Karpas-422 (cell line): ENCODE measurements at regions not wholly inside any gene's neighbourhood (a gene's known extent, or its start where the extent isn't known, plus 50 kb on each side); places are given as distances from the start of the nearest gene placed in this dataset.

Experiments used
- DNase-seq: peaks from one replicate; pipeline ENCODE4 v3.0.0-alpha.2; 2015
- H2AFZ ChIP-seq: fragments of 200-600 bp; sonication (generic); 2 replicates; pipeline ENCODE4 v1.6.1; 2014; ENCODE audit warnings: antibody characterized with exemption, low read length, mixed read lengths
- H3K27ac ChIP-seq: fragments of 200-600 bp; sonication (generic); 2 replicates; pipeline ENCODE4 v1.5.1; 2014; ENCODE audit warnings: mild to moderate bottlenecking, low read length, moderate library complexity
- H3K27me3 ChIP-seq: fragments of 200-600 bp; sonication (generic); 2 replicates; pipeline ENCODE4 v1.6.1; 2014; ENCODE audit warnings: low read length, mixed read lengths
- H3K36me3 ChIP-seq: fragments of 200-600 bp; sonication (generic); 2 replicates; pipeline ENCODE4 v1.6.1; 2014; ENCODE audit warnings: low read length, mixed read lengths; ENCODE audit not compliant: insufficient read depth
- H3K4me1 ChIP-seq: fragments of 200-600 bp; sonication (generic); 2 replicates; pipeline ENCODE4 v1.6.1; 2014; ENCODE audit warnings: mild to moderate bottlenecking, low read length, mixed read lengths
- H3K4me2 ChIP-seq: fragments of 200-600 bp; sonication (generic); 2 replicates; pipeline ENCODE4 v1.6.1; 2014; ENCODE audit warnings: low read length, low read depth, mild to moderate bottlenecking; ENCODE audit not compliant: poor library complexity, severe bottlenecking
- H3K4me3 ChIP-seq: fragments of 200-600 bp; sonication (generic); 2 replicates; pipeline ENCODE4 v1.5.1; 2014; ENCODE audit warnings: mild to moderate bottlenecking, antibody characterized with exemption, low read length, mixed read lengths
- H3K79me2 ChIP-seq: fragments of 200-600 bp; sonication (generic); 2 replicates; pipeline ENCODE4 v1.6.1; 2014; ENCODE audit warnings: mild to moderate bottlenecking, low read length, mixed read lengths
- H3K9ac ChIP-seq: fragments of 200-600 bp; sonication (generic); 2 replicates; pipeline ENCODE4 v1.6.0; 2014; ENCODE audit warnings: low read length
- H3K9me2 ChIP-seq: fragments of 200-600 bp; sonication (generic), shearing (Covaris generic); replicated peaks from 2 replicates; pipeline ENCODE4 v1.6.0; 2014; ENCODE audit warnings: mild to moderate bottlenecking, low read length, moderate library complexity; ENCODE audit not compliant: insufficient read depth
- H3K9me3 ChIP-seq: fragments of 300-700, 200-600 bp; sonication (generic); 2 replicates; pipeline ENCODE4 v1.6.1; 2014; ENCODE audit warnings: low read length, mixed read lengths
- H4K20me1 ChIP-seq: fragments of 200-600 bp; sonication (generic); 2 replicates; pipeline ENCODE4 v1.6.1; 2014; ENCODE audit warnings: mild to moderate bottlenecking, antibody characterized with exemption, low read length, low read depth; ENCODE audit not compliant: insufficient read depth

DNA sequence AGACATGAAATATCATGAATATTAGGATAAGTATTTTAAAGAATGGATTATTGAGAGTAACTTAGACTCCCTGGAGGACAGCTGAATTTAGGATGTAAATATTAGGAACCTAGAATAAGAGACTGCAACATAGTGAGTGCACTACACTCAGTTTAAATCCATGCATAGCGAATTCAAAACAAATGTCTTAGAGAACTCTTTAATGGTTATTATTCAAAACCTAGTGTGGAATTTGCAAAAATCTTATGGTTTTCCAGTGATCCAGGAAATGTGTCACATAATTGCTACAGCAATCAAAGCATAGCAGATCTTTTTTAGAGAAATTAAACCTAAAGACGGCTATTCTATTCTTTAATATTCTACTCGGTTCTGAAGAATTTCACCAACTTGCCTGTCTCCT lies 239.0 kb downstream of the TMX3 start:
- no peaks in the 10 kb centered on the region for H3K36me3 ChIP-seq
- no peaks in the 10 kb centered on the region for H4K20me1 ChIP-seq

DNA sequence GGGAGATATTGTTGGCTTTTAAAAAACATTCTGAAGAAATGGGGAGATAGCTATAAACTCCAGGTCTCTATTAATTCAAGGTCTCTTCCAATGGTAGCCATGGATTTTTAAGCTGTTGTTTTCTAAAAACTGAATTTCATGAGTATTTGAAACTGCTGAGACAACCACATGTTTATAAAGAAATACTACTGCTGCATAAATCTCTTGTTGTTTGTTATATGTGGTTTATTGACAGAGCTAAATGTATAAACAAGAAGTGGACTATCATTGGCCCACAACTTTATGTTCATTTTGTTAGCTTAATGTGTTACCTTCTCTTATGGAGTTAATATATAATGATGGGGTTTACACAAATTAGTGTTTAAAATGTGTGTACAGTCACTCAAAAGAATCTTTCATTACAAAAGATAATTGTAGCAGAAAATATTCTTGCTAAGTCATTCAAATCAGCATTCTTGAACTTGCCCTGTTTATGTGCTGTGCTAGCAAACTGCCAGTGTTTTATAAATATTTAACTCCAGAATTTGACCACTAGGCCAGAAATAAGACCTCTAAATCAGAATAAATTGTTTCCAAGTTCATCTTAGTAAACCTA lies 242.1 kb downstream of the TMX3 start:
- Histone ChIP-seq H3K79me2 (no peaks in the 10 kb centered on the region), H3K27me3 (no peaks in the 10 kb centered on the region), H3K27ac (no peak overlapping the region), H3K4me1 (no peaks in the 10 kb centered on the region), H3K4me3 (no peak overlapping the region), H2AFZ (no peak overlapping the region), H3K4me2 (no peak overlapping the region), H3K36me3 (no peaks in the 10 kb centered on the region), H3K9me2 (no peaks in the 10 kb centered on the region), H4K20me1 (no peaks in the 10 kb centered on the region), H3K9me3 (peaks cover 2% of the 10 kb centered on the region), H3K9ac (no peak overlapping the region)
- DNase-seq: no peak

More for the DNA sequence above, 239.0 kb downstream of the TMX3 start:
- DNase-seq: no peak
- Histone ChIP-seq H3K9me3 (peaks cover 19% of the 10 kb centered on the region), H3K4me2 (no peak overlapping the region), H3K9me2 (no peaks in the 10 kb centered on the region), H3K79me2 (no peaks in the 10 kb centered on the region), H3K27ac (no peak overlapping the region), H2AFZ (no peak overlapping the region), H3K27me3 (no peaks in the 10 kb centered on the region), H3K4me1 (no peaks in the 10 kb centered on the region), H3K9ac (no peak overlapping the region), H3K4me3 (no peak overlapping the region)

DNA sequence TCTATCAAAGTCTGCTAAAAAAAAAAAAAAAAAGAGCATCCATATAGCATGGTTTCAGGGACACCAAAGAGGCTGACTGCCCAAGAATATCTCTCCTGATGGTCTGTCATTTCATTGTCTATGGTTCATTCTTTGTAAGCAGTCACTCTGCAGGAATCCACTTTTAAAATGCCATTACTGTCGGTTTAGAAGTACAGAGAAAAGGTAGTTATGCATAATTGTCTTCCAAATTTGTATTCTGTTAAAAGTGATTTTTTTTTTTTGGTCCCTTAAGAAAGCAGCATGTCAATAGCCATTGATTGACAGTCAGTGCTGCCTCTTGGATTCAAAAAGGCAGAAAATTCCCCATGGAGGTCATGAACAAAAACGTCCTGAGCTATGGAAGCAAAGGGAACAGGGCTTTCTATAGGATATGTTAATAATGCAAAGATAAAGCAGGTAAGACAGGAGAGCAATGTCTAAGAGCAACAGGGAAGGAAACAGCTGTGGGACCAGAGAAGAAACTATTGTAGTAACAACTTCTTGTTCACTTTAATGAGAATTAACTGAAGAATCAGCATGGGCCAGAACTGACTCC lies 245.8 kb downstream of the TMX3 start:
- no peak overlapping the region for H3K4me3 ChIP-seq
- no peak overlapping the region for H3K9ac ChIP-seq
- H3K4me2 ChIP-seq: no peak overlapping the region
- H3K79me2 ChIP-seq: no peaks in the 10 kb centered on the region
- peaks cover 4% of the 10 kb centered on the region; the same call in 1 of the 2 replicates for H3K9me3 ChIP-seq
- H2AFZ ChIP-seq: no peak overlapping the region
- H3K27ac ChIP-seq: no peak overlapping the region
- no peaks in the 10 kb centered on the region for H3K4me1 ChIP-seq
- no peak for DNase-seq
- no peaks in the 10 kb centered on the region for H4K20me1 ChIP-seq
- H3K27me3 ChIP-seq: no peaks in the 10 kb centered on the region
- H3K9me2 ChIP-seq: no peaks in the 10 kb centered on the region
- H3K36me3 ChIP-seq: no peaks in the 10 kb centered on the region

DNA sequence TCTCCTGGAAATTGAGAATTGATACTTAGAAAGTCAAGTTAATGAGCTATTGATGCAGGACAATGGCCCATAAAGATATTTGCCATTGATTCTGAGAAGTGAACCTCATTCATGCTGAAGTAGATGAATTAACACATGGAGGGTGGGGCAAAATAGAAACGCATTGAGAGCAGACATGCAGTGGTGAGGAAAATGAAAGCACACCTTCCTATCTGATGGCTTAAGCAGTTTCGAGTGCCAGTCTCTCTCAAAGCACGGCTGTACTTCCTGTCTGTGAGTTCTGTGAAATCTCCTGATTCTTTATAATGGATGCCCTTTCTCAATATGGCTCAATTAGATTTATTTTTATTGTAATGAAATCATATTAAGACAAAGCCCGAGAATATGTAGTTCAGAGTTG lies 247.0 kb downstream of the TMX3 start:
- Histone ChIP-seq H3K4me2 (no peak overlapping the region), H3K9ac (no peak overlapping the region), H3K9me2 (no peaks in the 10 kb centered on the region), H3K4me3 (no peak overlapping the region), H4K20me1 (no peaks in the 10 kb centered on the region), H3K27me3 (no peaks in the 10 kb centered on the region), H3K4me1 (no peaks in the 10 kb centered on the region), H3K9me3 (peaks cover 4% of the 10 kb centered on the region; the same call in 1 of the 2 replicates), H2AFZ (no peak overlapping the region), H3K36me3 (no peaks in the 10 kb centered on the region), H3K27ac (no peak overlapping the region), H3K79me2 (no peaks in the 10 kb centered on the region)
- DNase-seq: no peak

DNA sequence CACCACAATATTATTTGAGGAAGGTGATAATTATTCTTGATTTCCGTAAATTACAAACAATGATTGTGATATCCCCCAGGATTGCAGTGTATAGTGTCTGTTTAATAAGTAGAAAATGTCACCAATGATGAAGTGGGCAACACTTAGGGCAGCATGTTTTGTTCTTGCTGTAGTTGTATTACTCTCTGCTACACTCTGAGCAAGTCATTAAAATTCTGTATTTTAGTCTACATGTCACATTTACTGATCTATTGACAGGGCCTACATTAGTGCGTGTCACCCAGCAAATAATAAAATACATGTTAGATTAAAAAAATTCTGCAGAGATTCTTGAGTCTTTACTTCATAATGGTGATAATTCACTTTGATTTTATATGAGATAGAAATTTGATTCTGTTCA lies 247.6 kb downstream of the TMX3 start:
- Histone ChIP-seq H3K27me3 (no peaks in the 10 kb centered on the region), H3K4me1 (no peaks in the 10 kb centered on the region), H2AFZ (no peak overlapping the region), H3K79me2 (no peaks in the 10 kb centered on the region), H3K27ac (no peak overlapping the region), H3K9ac (no peak overlapping the region), H3K4me3 (no peak overlapping the region), H4K20me1 (no peaks in the 10 kb centered on the region), H3K36me3 (no peaks in the 10 kb centered on the region), H3K9me2 (no peaks in the 10 kb centered on the region), H3K9me3 (peaks cover 4% of the 10 kb centered on the region; the same call in 1 of the 2 replicates), H3K4me2 (no peak overlapping the region)
- no peak for DNase-seq

DNA sequence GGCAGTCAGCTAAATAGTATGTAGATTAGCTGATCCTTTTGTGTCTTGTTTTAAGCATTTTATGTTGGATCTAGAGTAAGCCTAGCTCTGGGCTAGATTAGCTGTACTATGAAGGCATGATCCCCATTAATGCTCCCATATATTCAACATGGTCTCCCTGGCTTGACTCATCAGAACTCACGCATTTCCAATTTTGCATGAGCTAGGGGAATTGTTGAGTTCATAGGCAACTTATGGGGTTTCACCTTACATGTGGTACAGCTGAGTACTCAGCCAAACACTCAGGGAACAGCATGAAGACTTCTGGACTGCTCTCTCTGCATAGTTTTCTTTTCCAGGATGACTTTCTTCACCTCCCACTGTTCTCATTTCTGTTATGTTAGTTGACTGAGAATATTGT lies 248.2 kb downstream of the TMX3 start:
- Histone ChIP-seq H3K9me2 (no peaks in the 10 kb centered on the region), H3K36me3 (no peaks in the 10 kb centered on the region), H3K79me2 (no peaks in the 10 kb centered on the region), H3K27ac (no peak overlapping the region), H3K4me1 (no peaks in the 10 kb centered on the region), H3K9ac (no peak overlapping the region), H2AFZ (no peak overlapping the region), H3K4me3 (no peak overlapping the region), H4K20me1 (no peaks in the 10 kb centered on the region), H3K9me3 (peaks cover 4% of the 10 kb centered on the region; the same call in 1 of the 2 replicates), H3K27me3 (no peaks in the 10 kb centered on the region), H3K4me2 (no peak overlapping the region)
- no peak for DNase-seq

DNA sequence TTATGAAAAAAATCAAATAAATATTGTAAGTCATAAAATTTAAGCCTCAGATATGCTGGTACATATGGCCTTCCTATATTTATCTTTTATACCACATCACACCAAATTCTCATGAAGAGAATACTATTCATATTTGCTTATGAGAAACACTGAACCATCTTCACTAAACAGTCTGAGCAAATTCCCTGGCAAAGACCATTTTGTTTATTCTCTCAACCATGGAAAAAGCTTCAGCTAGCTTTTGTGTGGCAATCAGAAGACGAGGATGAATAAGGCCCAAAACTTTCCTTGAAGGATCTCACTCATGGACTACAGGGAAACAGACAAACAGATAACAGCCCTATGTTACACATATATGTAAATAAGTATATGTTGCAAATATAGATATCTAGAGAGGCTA lies 252.1 kb downstream of the TMX3 start:
- Histone ChIP-seq H2AFZ (no peak overlapping the region), H3K79me2 (no peaks in the 10 kb centered on the region)

DNA sequence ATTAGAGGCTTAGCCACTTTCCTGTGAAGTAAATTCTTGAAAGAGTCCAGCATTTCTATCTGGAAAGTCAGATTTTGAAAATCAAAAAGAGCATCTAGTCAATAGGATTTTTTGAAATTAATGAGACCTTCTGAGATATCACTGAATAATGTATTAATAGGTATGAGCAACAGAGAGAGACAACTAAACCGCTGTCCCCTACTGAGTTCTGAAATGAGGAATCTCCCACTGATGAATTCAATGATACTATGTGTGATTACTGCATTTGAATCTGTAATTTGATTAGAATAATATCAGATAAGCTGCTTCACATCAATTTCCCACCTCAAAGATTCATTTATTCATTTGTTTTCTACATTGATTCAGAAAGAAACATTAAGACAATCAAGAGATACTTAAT lies 252.8 kb downstream of the TMX3 start:
- no peaks in the 10 kb centered on the region for H3K36me3 ChIP-seq
- no peaks in the 10 kb centered on the region for H3K79me2 ChIP-seq
- H2AFZ ChIP-seq: no peak overlapping the region
- H3K9me3 ChIP-seq: peaks cover 7% of the 10 kb centered on the region
- H3K4me2 ChIP-seq: no peak overlapping the region
- H3K4me1 ChIP-seq: no peaks in the 10 kb centered on the region
- H3K9me2 ChIP-seq: no peaks in the 10 kb centered on the region
- H3K27me3 ChIP-seq: no peaks in the 10 kb centered on the region
- H3K9ac ChIP-seq: no peak overlapping the region
- no peak overlapping the region for H3K27ac ChIP-seq
- no peak for DNase-seq
- H3K4me3 ChIP-seq: no peak overlapping the region
- H4K20me1 ChIP-seq: no peaks in the 10 kb centered on the region

More for the DNA sequence above, 252.1 kb downstream of the TMX3 start:
- Histone ChIP-seq H3K27ac (no peak overlapping the region), H3K9me3 (peaks cover 7% of the 10 kb centered on the region), H3K9ac (no peak overlapping the region), H3K4me3 (no peak overlapping the region), H3K4me2 (no peak overlapping the region), H3K4me1 (no peaks in the 10 kb centered on the region), H4K20me1 (no peaks in the 10 kb centered on the region), H3K9me2 (no peaks in the 10 kb centered on the region), H3K27me3 (no peaks in the 10 kb centered on the region), H3K36me3 (no peaks in the 10 kb centered on the region)
- DNase-seq: no peak
